ENCODE measurements at regions not wholly inside any gene's neighbourhood (a gene's known extent, or its start where the extent isn't known, plus 50 kb on each side); places are given as distances from the start of the nearest gene placed in this dataset.

DNA sequence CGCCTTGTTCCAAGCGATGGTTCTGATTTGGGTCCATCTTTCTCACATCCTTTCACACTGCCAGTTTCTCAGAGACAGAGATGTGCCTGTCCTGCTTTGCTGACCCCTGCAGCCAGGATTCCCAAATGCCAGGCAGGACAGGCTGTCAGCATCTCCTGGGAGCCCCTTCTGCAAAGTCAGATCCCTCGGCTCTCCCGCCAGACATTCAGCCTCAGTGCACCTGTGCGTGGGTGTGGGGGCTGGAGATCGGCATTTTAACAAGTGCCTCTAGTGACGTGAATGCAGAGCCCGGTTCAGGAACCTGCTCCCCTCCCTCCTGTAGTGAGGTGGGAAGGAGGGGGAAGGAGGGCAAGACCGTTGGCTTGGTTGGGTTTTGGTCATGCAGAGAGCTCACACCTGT, 108.9 kb upstream of the FGF3 start:
- Histone ChIP-seq H3K27me3 (ENCODE audit: insufficient read depth, low read length) (no peaks in the 10 kb centered on the region), H3F3A (ENCODE audit: insufficient read depth, low read length) (no peaks in the 10 kb centered on the region), H3K4me1 (ENCODE audit: insufficient read depth, low read length, severe bottlenecking) (no peaks in the 10 kb centered on the region), H3K4me3 (ENCODE audit: low read depth, low read length, poor library complexity, severe bottlenecking) (no peak overlapping the region), H3K4me2 (ENCODE audit: low read length) (no peak overlapping the region), H3K9ac (ENCODE audit: low read length) (no peak overlapping the region), H3K27ac (ENCODE audit: low read depth, low read length, poor library complexity, severe bottlenecking) (no peak overlapping the region), H3K79me2 (ENCODE audit: insufficient read depth, low read length) (no peaks in the 10 kb centered on the region), H3K9me3 (ENCODE audit: low read length) (no peaks in the 10 kb centered on the region), H4K20me1 (ENCODE audit: insufficient read depth, low read length) (no peaks in the 10 kb centered on the region), H3K36me3 (ENCODE audit: insufficient read depth, low read length) (no peaks in the 10 kb centered on the region), H3K9me2 (ENCODE audit: low read depth, low read length) (no peaks in the 10 kb centered on the region), H2AFZ (ENCODE audit: low read length) (no peak overlapping the region)
- no peak for TF ChIP-seq EZH2 (IDR thresholded peaks at IDR 0.05; ENCODE audit: borderline replicate concordance, low read length)

GRCh38 chr11:69928975-69929374, 109.8 kb upstream of the FGF3 start:
- Histone ChIP-seq H3K79me2 (ENCODE audit: insufficient read depth, low read length) (no peaks in the 10 kb centered on the region), H3K27me3 (ENCODE audit: insufficient read depth, low read length) (no peaks in the 10 kb centered on the region)

DNA sequence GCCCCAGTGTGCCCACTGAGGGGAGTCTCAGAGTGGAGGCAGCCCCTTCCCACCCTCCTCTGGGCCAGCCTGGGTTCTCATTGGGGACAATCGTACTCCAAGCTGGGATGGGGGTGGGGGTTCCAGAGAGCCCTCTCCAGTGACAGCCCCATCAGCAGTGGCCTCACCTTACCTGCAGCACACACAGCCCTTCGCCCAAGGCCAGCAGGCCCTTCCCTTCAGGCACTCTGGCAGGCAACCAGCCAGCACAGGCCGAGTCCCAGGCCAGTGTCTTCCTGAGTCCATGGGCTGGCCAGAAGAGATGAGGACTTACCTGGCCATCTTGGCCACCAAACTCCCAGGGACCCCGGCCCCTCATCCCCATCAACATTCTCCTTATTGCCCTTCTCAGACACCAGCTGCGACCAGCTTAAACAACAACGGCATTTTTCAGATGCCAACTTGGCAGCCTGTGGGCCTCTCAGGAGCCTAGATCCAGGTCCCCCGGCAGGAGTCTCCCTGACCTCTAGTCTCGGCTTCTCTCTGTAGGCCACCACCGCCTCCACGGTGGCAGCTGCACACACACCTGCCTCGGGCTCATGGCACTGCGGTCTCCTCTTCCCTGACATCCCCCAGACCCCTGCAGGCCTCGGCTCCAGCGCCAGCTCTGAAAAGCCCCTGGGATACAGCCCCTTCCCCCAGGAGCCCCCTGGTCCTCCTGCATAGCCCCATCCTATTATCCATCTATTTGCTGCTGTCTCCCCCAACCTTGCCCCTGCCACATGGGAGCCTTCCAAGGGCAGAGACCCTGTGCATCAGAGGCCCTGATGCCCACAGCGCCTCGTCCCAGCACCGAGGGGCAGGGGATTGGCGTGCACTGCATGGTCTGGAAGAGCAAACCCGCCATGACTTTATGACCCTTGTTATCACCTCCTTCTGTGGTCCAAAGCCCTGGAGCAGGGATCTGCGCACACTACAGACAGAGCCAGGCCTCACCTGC, 111.2 kb upstream of the FGF3 start:
- no peak overlapping the region for H3K9ac ChIP-seq (ENCODE audit: low read length)
- H2AFZ ChIP-seq (ENCODE audit: low read length) = no peak overlapping the region
- H3K4me2 ChIP-seq (ENCODE audit: low read length) = no peak overlapping the region
- no peak overlapping the region for H3K4me3 ChIP-seq (ENCODE audit: low read depth, low read length, poor library complexity, severe bottlenecking)
- H3K27me3 ChIP-seq (ENCODE audit: insufficient read depth, low read length) = no peaks in the 10 kb centered on the region
- no peak overlapping the region for H3K27ac ChIP-seq (ENCODE audit: low read depth, low read length, poor library complexity, severe bottlenecking)
- H3K36me3 ChIP-seq (ENCODE audit: insufficient read depth, low read length) = no peaks in the 10 kb centered on the region
- H3F3A ChIP-seq (ENCODE audit: insufficient read depth, low read length) = no peaks in the 10 kb centered on the region
- no peaks in the 10 kb centered on the region for H3K79me2 ChIP-seq (ENCODE audit: insufficient read depth, low read length)
- no peaks in the 10 kb centered on the region for H4K20me1 ChIP-seq (ENCODE audit: insufficient read depth, low read length)
- H3K4me1 ChIP-seq (ENCODE audit: insufficient read depth, low read length, severe bottlenecking) = no peaks in the 10 kb centered on the region
- H3K9me2 ChIP-seq (ENCODE audit: low read depth, low read length) = no peaks in the 10 kb centered on the region
- no peak for TF ChIP-seq EZH2 (IDR thresholded peaks at IDR 0.05; ENCODE audit: borderline replicate concordance, low read length)
- no peak for TF ChIP-seq CTCF (IDR thresholded peaks at IDR 0.05; ENCODE audit: low read length)
- no peaks in the 10 kb centered on the region for H3K9me3 ChIP-seq (ENCODE audit: low read length)

More at GRCh38 chr11:69928975-69929374, 109.8 kb upstream of the FGF3 start:
- no peak for TF ChIP-seq CTCF (IDR thresholded peaks at IDR 0.05; ENCODE audit: low read length)
- TF ChIP-seq EZH2 (IDR thresholded peaks at IDR 0.05; ENCODE audit: borderline replicate concordance, low read length) = no peak
- Histone ChIP-seq H3K4me3 (ENCODE audit: low read depth, low read length, poor library complexity, severe bottlenecking) (no peak overlapping the region), H3K9me2 (ENCODE audit: low read depth, low read length) (no peaks in the 10 kb centered on the region), H4K20me1 (ENCODE audit: insufficient read depth, low read length) (no peaks in the 10 kb centered on the region), H3K36me3 (ENCODE audit: insufficient read depth, low read length) (no peaks in the 10 kb centered on the region), H3K9ac (ENCODE audit: low read length) (no peak overlapping the region), H3K4me2 (ENCODE audit: low read length) (no peak overlapping the region), H3K4me1 (ENCODE audit: insufficient read depth, low read length, severe bottlenecking) (no peaks in the 10 kb centered on the region), H3K9me3 (ENCODE audit: low read length) (no peaks in the 10 kb centered on the region), H2AFZ (ENCODE audit: low read length) (no peak overlapping the region), H3F3A (ENCODE audit: insufficient read depth, low read length) (no peaks in the 10 kb centered on the region), H3K27ac (ENCODE audit: low read depth, low read length, poor library complexity, severe bottlenecking) (no peak overlapping the region)

All from OCI-LY1 (cell line).